ENCODE measurements at regions not wholly inside any gene's neighbourhood (a gene's known extent, or its start where the extent isn't known, plus 50 kb on each side); places are given as distances from the start of the nearest gene placed in this dataset.

- ChIA-PET CTCF (no interaction called here), POLR2A (no interaction called here)
- intact Hi-C loops (cut with micrococcal nuclease), result no loop called here
- no peaks in the 10 kb centered on the region for H4K20me1 ChIP-seq (ENCODE audit: control insufficient read depth, insufficient read depth, low read length, poor library complexity, severe bottlenecking)
- H3K4me3 Mint-ChIP-seq, result no peak overlapping the region
- no peaks in the 10 kb centered on the region for H3K27me3 ChIP-seq (replicated peaks in 1 of 4; ENCODE audit: control extremely low read depth in 1 of 4, control insufficient read depth in 3 of 4, insufficient read depth in 4 of 4, low read length in 3 of 4)
- H3K4me1 ChIP-seq (ENCODE audit: control insufficient read depth in 2 of 2, insufficient read depth in 2 of 2, low read length in 2 of 2), result no peaks in the 10 kb centered on the region
- DNase-seq (no peak), ATAC-seq (ENCODE audit: low read depth) (no peak)
- no peak overlapping the region for H3K4me2 ChIP-seq (replicated peaks; ENCODE audit: low read depth, low read length, poor library complexity, severe bottlenecking)
- H3K79me2 ChIP-seq (ENCODE audit: control insufficient read depth, insufficient read depth, low read length), result no peaks in the 10 kb centered on the region
- H3K27me3 Mint-ChIP-seq, result peaks cover 18% of the 10 kb centered on the region
- no peaks in the 10 kb centered on the region for H3K9me3 ChIP-seq (ENCODE audit: control extremely low read depth in 1 of 3, control insufficient read depth in 2 of 3, insufficient read depth in 1 of 3, low read length in 2 of 3)
- no peak overlapping the region for H3K4me3 ChIP-seq (ENCODE audit: control extremely low read depth in 1 of 5, extremely low read depth in 1 of 5, insufficient read depth in 1 of 5, low read depth in 2 of 5, low read length in 4 of 5)
- TF ChIP-seq CTCF (IDR thresholded peaks at IDR 0.05), result no peak
- TF ChIP-seq EZH2 (IDR thresholded peaks at IDR 0.05; ENCODE audit: borderline replicate concordance, insufficient read depth, low read depth, low read length, poor library complexity, severe bottlenecking), result no peak
- H2AFZ ChIP-seq (ENCODE audit: insufficient read depth, low read depth, low read length, poor library complexity, severe bottlenecking), result no peak overlapping the region
- no peak overlapping the region for H3K27ac Mint-ChIP-seq
- H3K36me3 ChIP-seq (replicated peaks in 1 of 2; ENCODE audit: control extremely low read depth in 1 of 2, control insufficient read depth in 1 of 2, extremely low read depth in 1 of 2, insufficient read depth in 2 of 2, low read length in 1 of 2), result no peaks in the 10 kb centered on the region
- no peaks in the 10 kb centered on the region for H3K9me3 Mint-ChIP-seq (ENCODE audit: insufficient read depth)
- H3K9ac ChIP-seq (ENCODE audit: low read length), result no peak overlapping the region
- no peak overlapping the region for H3K27ac ChIP-seq (ENCODE audit: low read length in 2 of 2)
- no peaks in the 10 kb centered on the region for H3K4me1 Mint-ChIP-seq
Observed at GRCh38 chr2:215691346-215691745, 255.5 kb upstream of the FN1 start.

GRCh38 chr2:215687149-215688031 is 251.5 kb upstream of the FN1 start:
- Histone ChIP-seq H3K9me3 (ENCODE audit: control extremely low read depth in 1 of 3, control insufficient read depth in 2 of 3, insufficient read depth in 1 of 3, low read length in 2 of 3) (no peaks in the 10 kb centered on the region), H2AFZ (ENCODE audit: insufficient read depth, low read depth, low read length, poor library complexity, severe bottlenecking) (no peak overlapping the region), H3K27me3 (replicated peaks in 1 of 4; ENCODE audit: control extremely low read depth in 1 of 4, control insufficient read depth in 3 of 4, insufficient read depth in 4 of 4, low read length in 3 of 4) (no peaks in the 10 kb centered on the region), H3K36me3 (replicated peaks in 1 of 2; ENCODE audit: control extremely low read depth in 1 of 2, control insufficient read depth in 1 of 2, extremely low read depth in 1 of 2, insufficient read depth in 2 of 2, low read length in 1 of 2) (no peaks in the 10 kb centered on the region), H3K4me3 (ENCODE audit: control extremely low read depth in 1 of 5, extremely low read depth in 1 of 5, insufficient read depth in 1 of 5, low read depth in 2 of 5, low read length in 4 of 5) (no peak overlapping the region), H3K4me2 (replicated peaks; ENCODE audit: low read depth, low read length, poor library complexity, severe bottlenecking) (no peak overlapping the region), H3K79me2 (ENCODE audit: control insufficient read depth, insufficient read depth, low read length) (no peaks in the 10 kb centered on the region), H3K27ac (ENCODE audit: low read length in 2 of 2) (no peak overlapping the region), H4K20me1 (ENCODE audit: control insufficient read depth, insufficient read depth, low read length, poor library complexity, severe bottlenecking) (no peaks in the 10 kb centered on the region), H3K4me1 (ENCODE audit: control insufficient read depth in 2 of 2, insufficient read depth in 2 of 2, low read length in 2 of 2) (no peaks in the 10 kb centered on the region), H3K9ac (ENCODE audit: low read length) (no peak overlapping the region)
- H3K27ac Mint-ChIP-seq, result no peak overlapping the region
- H3K4me1 Mint-ChIP-seq, result no peaks in the 10 kb centered on the region
- no peak for ATAC-seq (ENCODE audit: low read depth)
- no CpG with 5 or more reads among the region's 2 CpGs for WGBS (ENCODE audit: insufficient coverage)
- no peaks in the 10 kb centered on the region for H3K9me3 Mint-ChIP-seq (ENCODE audit: insufficient read depth)
- CTCF ChIA-PET, result no interaction called here
- POLR2A ChIA-PET, result no interaction called here
- intact Hi-C loops (cut with micrococcal nuclease), result no loop called here
- TF ChIP-seq CTCF (IDR thresholded peaks at IDR 0.05) (no peak), EZH2 (IDR thresholded peaks at IDR 0.05; ENCODE audit: borderline replicate concordance, insufficient read depth, low read depth, low read length, poor library complexity, severe bottlenecking) (no peak)
- no peak for DNase-seq
- no peak overlapping the region for H3K4me3 Mint-ChIP-seq
- peaks cover 9% of the 10 kb centered on the region for H3K27me3 Mint-ChIP-seq
